B cell (primary cell): ENCODE measurements at regions not wholly inside any gene's neighbourhood (a gene's known extent, or its start where the extent isn't known, plus 50 kb on each side); places are given as distances from the start of the nearest gene placed in this dataset.

ENCODE experiments used
- CTCF ChIP-seq: fragments of 200-600 bp; IDR thresholded peaks from one replicate; pipeline ENCODE4 v1.8.0; 2022; ENCODE audit warnings: antibody characterized with exemption, mild to moderate bottlenecking
- EZH2 ChIP-seq: IDR thresholded peaks from 2 replicates; pipeline ENCODE4 v1.6.1; 2012; ENCODE audit warnings: borderline replicate concordance, low read depth, mild to moderate bottlenecking, moderate library complexity, low read length; ENCODE audit not compliant: insufficient read depth, poor library complexity, severe bottlenecking

GRCh38 chr2:183283209-183283608, 159.0 kb downstream of the NUP35 start:
- no peak for TF ChIP-seq CTCF
- no peak for TF ChIP-seq EZH2
